ENCODE measurements at regions not wholly inside any gene's neighbourhood (a gene's known extent, or its start where the extent isn't known, plus 50 kb on each side); places are given as distances from the start of the nearest gene placed in this dataset.

DNA sequence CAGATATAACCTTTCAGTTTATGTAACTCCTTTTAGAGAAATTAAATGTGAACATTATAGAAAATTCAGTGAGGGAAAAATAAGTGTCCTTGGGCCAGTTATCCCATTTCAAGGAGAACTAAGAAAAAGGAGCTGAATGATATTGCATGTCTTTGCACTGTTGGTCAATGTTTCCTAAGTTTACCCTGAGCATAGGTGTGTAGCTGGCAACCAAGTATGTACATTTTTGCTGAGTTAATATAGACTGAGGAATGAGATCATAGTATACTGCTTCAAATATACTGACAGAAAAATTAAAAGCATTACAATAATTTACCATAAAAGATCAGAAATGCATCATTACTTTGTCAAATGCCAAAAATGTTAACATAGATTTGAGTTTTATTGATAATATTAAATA is 2128.7 kb upstream of the C9orf72 start:
- DNase-seq (ENCODE audit: low read depth): no peak

DNA sequence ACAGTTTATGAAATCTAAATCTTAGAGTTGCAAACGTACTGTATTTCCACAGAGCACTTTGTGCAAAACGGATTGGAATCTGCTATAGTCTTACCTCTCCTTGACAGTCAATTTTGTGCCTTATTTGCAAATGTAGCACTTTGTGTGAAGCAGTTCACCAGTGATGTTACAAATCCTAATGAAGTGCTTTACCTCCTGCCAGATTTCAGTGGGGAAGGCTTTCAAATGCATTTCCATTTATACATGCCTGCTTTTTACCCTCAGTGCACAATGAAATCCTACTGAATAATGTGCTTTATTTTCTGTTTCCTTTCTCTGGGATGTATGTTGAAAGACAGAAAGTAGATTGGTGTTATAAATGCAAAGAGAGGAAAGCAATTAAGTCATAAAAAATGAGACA is 2141.6 kb upstream of the C9orf72 start:
- DNase-seq (ENCODE audit: low read depth): no peak

- DNase-seq (ENCODE audit: low read depth): no peak
Measured at GRCh38 chr9:29717631-29718030, 2144.3 kb upstream of the C9orf72 start.

DNA sequence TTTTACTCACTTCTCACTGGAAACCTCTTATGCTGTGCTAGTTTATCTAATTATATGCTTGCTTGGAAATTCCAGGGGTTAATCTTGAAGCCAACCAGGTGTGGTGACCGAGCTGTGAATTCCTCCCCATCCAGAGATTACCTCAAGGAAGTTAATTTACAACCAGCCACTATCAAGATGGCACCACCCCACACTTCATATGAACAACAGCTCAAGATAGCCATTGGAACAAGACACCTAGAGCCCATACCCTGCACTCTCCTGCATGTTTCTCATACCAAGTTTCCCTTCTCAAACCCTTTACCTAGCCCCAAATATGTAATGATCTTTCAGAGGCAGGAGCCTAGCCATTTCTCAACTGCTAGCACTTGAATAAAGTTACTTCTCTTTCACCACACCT is 2156.9 kb upstream of the C9orf72 start:
- no peak for DNase-seq (ENCODE audit: low read depth)

- no peak for DNase-seq (ENCODE audit: low read depth)
Measured at GRCh38 chr9:29740518-29740917, 2167.2 kb upstream of the C9orf72 start.

GRCh38 chr9:29741169-29741568 is 2167.9 kb upstream of the C9orf72 start:
- DNase-seq (ENCODE audit: low read depth): no peak

DNA sequence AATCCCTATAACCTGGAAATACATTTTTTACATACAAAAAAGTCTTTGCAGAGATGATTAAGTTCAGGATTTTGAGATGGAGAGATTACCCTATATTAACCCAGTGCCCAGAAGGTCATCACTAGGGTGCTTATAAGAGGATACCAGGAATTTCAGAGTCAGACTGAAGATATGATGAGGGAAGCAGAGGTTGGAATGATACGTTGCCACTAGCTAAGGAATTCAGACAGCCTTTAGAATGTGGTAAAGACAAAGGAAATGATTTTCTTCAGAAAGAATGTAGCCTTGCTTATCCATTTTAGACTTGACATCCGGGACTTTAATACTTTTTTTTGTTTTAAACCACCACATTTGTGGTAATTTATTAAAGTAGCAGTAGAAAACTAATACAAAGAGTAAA is 2176.8 kb upstream of the C9orf72 start:
- DNase-seq (ENCODE audit: low read depth): peak; percentile 27

GRCh38 chr9:29751226-29751625 is 2177.9 kb upstream of the C9orf72 start:
- DNase-seq (ENCODE audit: low read depth): no peak

DNA sequence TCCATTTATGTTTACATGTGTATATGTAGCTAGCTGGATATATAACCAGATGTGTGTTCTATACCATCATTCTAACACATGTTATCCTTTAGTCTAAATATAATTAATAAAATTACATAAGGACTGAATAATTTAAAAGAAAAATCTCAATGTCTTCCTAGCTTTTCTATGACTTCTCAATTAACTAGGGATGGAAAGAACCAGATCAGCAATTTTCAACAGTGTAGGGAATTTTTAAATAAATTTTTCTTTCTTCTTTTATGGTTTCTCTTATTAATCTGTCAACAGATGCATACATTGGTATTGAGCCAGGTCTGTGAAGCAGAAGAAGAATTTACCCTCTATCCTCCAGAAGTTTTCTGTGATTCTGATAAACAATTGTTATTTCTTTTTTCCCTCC is 2180.4 kb upstream of the C9orf72 start:
- no peak for DNase-seq (ENCODE audit: low read depth)

DNA sequence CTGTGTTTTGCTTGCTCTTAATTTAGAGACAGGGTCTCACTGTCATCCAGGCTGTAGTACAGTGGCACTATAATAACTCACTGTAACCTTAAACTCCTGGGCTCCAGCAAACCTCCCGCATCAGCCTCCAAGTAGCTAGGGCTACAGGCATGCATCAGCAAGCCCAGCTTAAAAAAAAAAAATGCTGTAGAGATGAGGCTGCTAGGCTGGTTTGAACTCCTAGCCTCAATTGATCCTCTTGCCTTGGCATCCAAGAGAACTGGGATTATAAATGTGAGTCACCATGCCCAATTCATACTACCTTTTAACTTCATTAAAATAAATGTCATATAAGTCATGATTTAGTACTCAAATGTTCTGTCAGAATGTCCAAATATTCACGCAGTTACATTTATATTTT is 2195.7 kb upstream of the C9orf72 start:
- no peak for DNase-seq (ENCODE audit: low read depth)

GRCh38 chr9:29773676-29774075 is 2200.4 kb upstream of the C9orf72 start:
- no peak for DNase-seq (ENCODE audit: low read depth)

DNA sequence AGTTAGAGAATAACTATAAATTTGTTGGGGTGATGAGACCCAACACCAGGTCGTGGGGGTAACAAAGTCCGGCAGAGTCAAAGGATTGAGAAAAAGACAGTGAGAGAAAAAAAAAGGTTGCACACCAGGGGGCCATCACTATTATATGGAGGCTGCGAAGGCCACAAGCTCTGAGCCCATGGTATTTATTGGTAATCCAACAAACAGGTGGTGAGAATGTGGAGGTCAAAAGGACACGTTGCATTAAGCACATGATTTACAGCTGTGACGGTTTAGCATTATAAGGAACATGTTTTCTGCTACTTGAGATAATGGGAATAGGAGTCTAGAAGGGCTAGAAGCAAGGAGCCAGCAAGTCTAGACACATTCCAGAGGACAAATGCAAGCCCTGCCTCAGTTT is 2202.2 kb upstream of the C9orf72 start:
- DNase-seq (ENCODE audit: low read depth): no peak

- no peak for DNase-seq (ENCODE audit: low read depth)
Measured at GRCh38 chr9:29778281-29778849, 2205.1 kb upstream of the C9orf72 start.

DNA sequence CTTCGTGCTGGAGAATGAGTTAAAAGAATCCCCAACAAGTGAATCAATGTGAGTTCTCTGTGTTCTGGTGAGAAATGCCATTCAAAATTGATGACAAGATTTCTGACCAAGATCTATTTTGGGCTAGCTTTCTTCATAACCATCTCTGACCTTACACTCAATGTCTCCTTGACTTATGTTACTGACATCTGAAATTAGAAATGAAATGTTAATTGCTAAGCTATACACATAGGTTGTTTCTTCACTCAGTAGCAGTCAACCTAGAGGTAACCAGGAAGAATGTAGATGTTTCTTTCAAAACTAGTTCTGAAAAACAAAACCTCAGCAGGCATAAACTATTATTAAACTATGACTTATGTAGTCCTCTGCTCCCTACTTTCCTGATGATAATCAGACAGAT is 2220.7 kb upstream of the C9orf72 start:
- DNase-seq (ENCODE audit: low read depth): no peak

- no peak for DNase-seq (ENCODE audit: low read depth)
Measured at GRCh38 chr9:29796291-29796952, 2223.1 kb upstream of the C9orf72 start.

DNA sequence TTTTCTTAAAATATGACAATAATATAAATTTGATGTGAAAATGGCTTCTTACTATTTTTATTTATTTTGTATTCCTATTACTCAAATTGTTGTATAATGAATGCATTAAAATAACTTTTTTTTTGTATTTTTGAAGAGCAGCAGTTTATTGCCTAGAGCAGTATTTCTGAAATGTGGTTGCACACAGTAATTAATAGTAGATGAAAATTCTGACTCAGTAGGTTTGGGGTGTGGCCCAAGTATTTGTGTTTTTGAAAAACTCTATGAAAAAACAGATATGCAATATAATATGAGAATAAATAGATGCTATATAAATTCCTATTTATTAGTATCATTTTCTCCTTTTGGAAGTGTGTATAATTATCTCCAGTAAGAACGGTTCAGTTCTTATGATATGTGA is 2225.3 kb upstream of the C9orf72 start:
- no peak for DNase-seq (ENCODE audit: low read depth)

DNA sequence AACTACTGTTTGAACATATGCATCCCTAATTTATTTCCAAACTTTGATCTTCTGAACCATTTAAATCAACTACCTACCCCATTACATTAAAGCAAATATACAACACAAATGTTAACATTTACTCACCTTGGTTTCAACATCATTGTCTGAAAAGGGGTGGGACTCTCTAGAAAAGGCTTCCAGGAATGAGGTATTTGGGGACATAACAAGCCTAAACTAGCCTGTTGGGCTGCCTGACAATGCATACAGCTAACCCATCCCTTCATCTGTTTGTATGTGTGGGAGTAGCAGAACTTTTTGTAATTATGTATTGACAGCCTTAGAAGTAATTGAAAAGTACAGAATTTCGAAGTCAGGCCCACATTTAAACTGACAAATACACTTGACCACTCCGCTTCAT is 2225.9 kb upstream of the C9orf72 start:
- no peak for DNase-seq (ENCODE audit: low read depth)

GRCh38 chr9:29800821-29801220 is 2227.5 kb upstream of the C9orf72 start:
- DNase-seq (ENCODE audit: low read depth): no peak

DNA sequence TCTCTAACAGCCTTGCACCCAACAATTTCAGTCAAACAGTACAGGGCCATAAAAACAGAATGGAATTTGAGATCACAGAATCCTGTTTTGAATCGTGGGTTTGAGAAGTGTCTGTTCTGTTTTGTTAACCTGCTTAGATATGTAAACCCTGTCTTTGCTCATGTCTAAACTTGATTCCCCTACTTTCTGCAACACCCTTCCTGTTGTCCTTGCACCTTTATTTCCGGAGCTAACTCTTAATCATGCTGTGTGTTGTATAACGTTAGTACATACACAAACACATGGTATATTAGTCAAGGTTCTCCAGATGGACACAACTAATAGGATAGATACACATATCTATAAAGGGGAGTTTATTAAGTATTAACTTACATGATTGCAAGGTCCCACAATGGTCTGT is 2229.2 kb upstream of the C9orf72 start:
- no peak for DNase-seq (ENCODE audit: low read depth)

DNA sequence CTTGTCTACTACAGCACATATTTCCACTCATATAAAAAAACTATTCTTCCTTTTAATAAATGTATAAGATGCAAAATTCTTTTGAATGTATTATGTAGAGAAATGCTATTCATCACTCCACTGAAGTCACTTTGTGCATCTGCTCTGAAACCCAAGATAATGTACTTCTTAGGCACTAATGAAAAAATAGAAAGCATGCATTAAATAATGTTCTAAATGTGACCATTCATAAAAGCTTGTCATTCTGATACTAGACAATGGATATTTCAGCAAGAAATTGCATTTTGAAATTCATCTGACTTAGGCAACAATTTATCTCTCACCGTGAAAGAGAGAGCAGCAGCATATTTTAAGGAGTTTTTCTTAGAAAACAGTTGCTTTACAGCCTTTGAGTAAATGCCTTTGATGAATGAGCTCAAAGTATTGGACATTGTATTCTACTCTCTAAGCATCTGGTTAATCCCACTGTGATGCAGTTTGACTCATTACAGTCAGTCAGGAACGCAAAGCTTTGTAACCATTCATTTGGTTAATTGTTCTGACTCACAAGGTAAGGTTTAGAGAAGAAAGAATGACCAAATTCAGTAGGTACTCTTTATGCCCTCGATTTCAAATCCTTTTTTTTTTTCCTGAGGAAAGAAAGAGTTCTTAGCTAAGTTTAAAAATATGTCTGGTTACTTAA is 2233.8 kb upstream of the C9orf72 start:
- no peak for DNase-seq (ENCODE audit: low read depth)

- no peak for DNase-seq (ENCODE audit: low read depth)
Measured at GRCh38 chr9:29816954-29817703, 2243.8 kb upstream of the C9orf72 start.

- no peak for DNase-seq (ENCODE audit: low read depth)
Measured at GRCh38 chr9:29822458-29822857, 2249.2 kb upstream of the C9orf72 start.

GRCh38 chr9:29826421-29826820 is 2253.1 kb upstream of the C9orf72 start:
- DNase-seq (ENCODE audit: low read depth): no peak
